ENCODE measurements at regions not wholly inside any gene's neighbourhood (a gene's known extent, or its start where the extent isn't known, plus 50 kb on each side); places are given as distances from the start of the nearest gene placed in this dataset.

GRCh38 chr12:88953029-88953586 lies 372.8 kb upstream of the KITLG start:
- TF ChIP-seq CTCF (IDR thresholded peaks at IDR 0.05): no peak

DNA sequence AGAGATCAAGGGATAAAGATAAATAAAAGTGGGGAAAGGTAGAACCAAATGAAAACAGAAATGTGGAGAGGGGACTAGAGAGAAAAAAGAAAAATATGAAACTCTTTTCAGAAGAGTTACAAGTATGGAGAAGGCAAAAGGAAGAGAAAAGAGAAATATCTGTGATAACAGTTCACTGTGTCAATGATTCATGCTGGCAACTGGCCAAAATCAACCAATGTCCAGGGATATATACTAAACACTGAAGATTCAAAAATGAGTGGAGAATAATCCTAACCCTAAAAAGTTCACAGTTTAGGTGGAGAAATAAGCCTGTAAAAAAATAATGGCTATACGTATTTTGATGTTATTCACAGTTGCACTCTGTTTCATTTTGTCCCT lies 372.3 kb upstream of the KITLG start:
- TF ChIP-seq CTCF (IDR thresholded peaks at IDR 0.05): no peak

DNA sequence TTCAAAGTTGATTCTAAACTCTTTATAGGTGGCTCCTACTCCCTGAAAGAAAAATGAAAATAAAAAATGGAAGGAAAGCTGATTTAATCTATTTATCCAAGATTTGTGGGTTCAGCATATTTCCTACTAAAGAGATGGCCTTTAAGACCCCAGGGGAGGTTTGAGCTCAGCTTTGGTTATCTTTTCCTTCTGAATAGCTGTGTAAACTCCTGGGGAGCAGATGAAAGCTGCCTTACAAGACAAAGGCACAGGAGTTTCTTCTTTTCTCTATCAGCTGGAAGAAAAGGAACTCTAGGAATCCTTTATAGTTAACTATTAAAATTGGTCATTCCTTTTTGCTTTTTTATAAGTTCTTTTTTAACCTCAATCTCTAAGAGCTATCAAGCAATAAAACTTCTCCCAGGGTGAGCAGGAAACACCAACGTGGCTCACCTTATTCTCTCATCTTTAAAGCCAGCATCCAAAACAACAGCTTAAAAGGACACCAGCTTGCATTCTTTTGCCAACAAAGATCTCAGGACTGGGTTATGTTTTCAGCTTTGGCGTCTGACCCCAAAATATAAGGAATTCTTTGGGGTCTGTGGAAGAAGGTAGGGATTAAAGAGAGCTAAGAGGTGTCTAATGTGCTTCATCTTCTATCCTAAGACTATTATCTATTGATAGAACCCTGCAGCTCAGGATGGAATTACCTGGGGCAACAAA lies 371.7 kb upstream of the KITLG start:
- TF ChIP-seq CTCF (IDR thresholded peaks at IDR 0.05): no peak

DNA sequence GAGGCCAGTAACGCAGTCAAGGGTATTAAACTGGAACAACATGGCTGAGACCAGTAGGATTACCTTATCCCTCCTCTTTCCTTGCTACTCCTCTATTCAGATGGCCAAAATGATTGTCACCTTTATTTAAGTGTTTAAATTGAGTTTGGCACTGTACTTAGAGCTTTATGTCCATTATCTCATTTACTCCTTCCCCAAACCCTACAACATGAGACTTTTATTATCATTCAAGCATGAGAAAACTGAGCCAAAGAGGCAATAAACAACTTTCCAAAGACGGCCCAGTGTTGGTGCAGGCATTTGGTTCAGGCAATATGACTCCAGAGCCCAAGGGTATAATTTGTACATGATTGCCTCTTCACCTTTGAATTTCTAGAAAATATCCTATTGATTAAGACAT lies 370.9 kb upstream of the KITLG start:
- TF ChIP-seq CTCF (IDR thresholded peaks at IDR 0.05): no peak

DNA sequence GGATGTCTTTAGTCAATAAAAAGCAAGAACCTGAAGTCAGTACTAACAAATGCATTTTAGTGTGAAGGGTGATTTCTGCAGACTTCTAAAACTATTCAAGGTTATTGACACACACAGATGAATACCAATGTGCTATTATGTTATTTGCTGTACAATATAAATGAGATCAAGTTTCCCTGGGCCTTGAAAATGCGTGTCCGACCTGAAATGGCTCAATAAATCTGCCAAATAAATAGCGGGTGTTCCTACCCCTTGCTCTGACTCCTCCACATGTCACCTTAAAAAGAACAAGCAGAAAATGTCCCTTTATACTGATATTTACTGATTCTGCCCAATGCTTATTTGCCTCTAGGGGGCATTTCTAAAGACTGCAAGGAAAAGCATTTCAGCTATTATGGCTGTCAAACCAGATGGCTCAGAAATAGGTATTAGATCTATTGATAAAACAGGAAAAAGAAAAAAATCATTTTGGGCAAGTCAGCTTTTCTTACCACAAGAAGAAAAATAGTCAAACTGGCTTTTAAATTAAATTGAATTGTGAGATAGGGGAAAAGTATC lies 367.3 kb upstream of the KITLG start:
- no peak for TF ChIP-seq CTCF (IDR thresholded peaks at IDR 0.05)

DNA sequence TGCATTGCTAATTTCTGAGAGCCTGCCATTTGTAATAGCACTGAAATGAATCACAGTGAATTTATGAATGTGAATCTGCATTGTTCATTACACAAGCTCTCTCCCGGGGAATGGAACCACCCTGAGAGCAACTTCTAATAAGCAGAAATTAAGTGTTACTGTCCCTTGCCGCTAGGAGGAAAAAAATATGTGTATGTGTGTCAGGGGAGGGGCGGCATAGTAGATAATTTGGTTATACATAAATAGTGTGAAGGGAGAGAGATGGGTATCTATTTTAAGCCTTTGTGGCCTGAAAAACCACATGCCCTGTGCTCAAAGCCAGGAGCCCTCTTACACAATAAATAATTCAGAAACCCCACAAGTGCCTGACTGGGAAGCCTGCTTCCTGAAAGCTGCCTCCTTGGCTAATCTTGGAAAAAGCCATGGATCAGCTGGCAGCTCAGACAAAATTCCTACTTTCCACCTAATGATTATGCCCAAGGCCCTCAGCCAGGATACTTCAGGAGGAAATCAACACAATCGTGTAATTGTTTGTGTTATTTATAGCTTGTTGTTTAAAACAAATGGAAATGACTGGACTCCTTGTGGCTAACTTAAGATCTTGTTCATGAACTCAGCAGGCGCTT lies 366.2 kb upstream of the KITLG start:
- no peak for TF ChIP-seq CTCF (IDR thresholded peaks at IDR 0.05)

DNA sequence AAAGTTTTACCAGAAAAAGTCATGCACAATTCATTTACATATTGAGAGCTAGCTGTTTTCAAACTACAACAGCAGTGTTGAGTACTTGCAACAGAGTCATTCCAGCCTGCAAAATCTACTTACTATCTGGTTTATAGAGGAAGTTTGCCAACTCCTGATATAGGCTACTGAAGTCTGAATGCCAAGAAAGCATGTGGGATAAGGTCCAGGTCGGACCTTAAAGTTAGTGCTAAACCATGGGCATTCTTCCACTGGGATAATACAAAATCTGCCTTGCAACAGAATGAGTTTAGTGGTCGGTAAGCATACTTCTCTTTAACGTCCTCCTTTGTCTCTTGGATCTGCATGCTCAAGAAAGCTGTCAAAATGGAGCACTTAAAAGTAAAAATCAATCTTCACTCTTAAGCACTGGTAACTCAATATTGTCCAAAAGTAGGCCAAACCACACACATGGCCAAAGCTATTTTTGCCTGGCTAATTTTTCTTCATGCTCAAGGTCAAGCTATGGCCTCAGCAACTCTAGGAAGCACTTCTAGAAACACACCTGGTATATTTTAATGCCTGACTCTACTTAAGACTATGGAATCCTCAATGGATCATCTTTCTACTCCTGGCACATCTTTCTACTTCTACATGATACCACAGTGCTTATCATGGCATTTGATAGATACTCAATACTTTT lies 364.9 kb upstream of the KITLG start:
- no peak for TF ChIP-seq CTCF (IDR thresholded peaks at IDR 0.05)
